VCaP (cell line): ENCODE measurements at regions not wholly inside any gene's neighbourhood (a gene's known extent, or its start where the extent isn't known, plus 50 kb on each side); places are given as distances from the start of the nearest gene placed in this dataset.

Experiments used
- H3K27ac ChIP-seq: fragments of 450-650 bp; 2 replicates; pipeline ENCODE4 v1.5.1; 2017
- CTCF ChIP-seq: fragments of 450-650 bp; conservative IDR thresholded peaks from 2 replicates; pipeline ENCODE4 v1.5.1; 2017; ENCODE audit warnings: mild to moderate bottlenecking, moderate library complexity

- TF ChIP-seq CTCF: no peak
- H3K27ac ChIP-seq: no peak overlapping the region
Measured at GRCh38 chr14:46053221-46053620, 598.4 kb downstream of the RPL10L start.

GRCh38 chr14:46051796-46052195 lies 599.8 kb downstream of the RPL10L start:
- TF ChIP-seq CTCF: no peak

GRCh38 chr14:46048127-46048526 lies 603.5 kb downstream of the RPL10L start:
- H3K27ac ChIP-seq: no peak overlapping the region
- no peak for TF ChIP-seq CTCF

More at GRCh38 chr14:46051796-46052195, 599.8 kb downstream of the RPL10L start:
- no peak overlapping the region for H3K27ac ChIP-seq

GRCh38 chr14:46036099-46036498 lies 615.5 kb downstream of the RPL10L start:
- no peak overlapping the region for H3K27ac ChIP-seq
- no peak for TF ChIP-seq CTCF

GRCh38 chr14:46034305-46034704 lies 617.3 kb downstream of the RPL10L start:
- H3K27ac ChIP-seq: no peak overlapping the region
- no peak for TF ChIP-seq CTCF

GRCh38 chr14:46018846-46019420 lies 632.6 kb downstream of the RPL10L start:
- no peak overlapping the region for H3K27ac ChIP-seq
- TF ChIP-seq CTCF: no peak

GRCh38 chr14:46008348-46008747 lies 643.2 kb downstream of the RPL10L start:
- H3K27ac ChIP-seq: no peak overlapping the region
- no peak for TF ChIP-seq CTCF

GRCh38 chr14:45998554-45998953 lies 653.0 kb downstream of the RPL10L start:
- no peak for TF ChIP-seq CTCF
- no peak overlapping the region for H3K27ac ChIP-seq
